GM06990 (cell line): ENCODE measurements at regions not wholly inside any gene's neighbourhood (a gene's known extent, or its start where the extent isn't known, plus 50 kb on each side); places are given as distances from the start of the nearest gene placed in this dataset.
"Not testable (repeated sequence)": the region's sequence is repeated elsewhere in the genome, so short reads cannot be mapped to it uniquely, and the experiment has no call there.

ENCODE experiments used
- DNase-seq: peaks from one replicate; pipeline ENCODE4 v3.0.0-alpha.2; 2011; ENCODE audit not compliant: insufficient read length; ENCODE audit errors: extremely low read depth
- H3K27me3 ChIP-seq: replicated peaks from 2 replicates; pipeline ENCODE4 v1.6.0; 2011; ENCODE audit warnings: low read length; ENCODE audit not compliant: control insufficient read depth, insufficient read depth
- H3K36me3 ChIP-seq: 2 replicates; pipeline ENCODE4 v1.5.1; 2011; ENCODE audit warnings: low read length; ENCODE audit not compliant: control insufficient read depth, insufficient read depth
- H3K4me3 ChIP-seq: replicated peaks from 2 replicates; pipeline ENCODE4 v1.5.1; 2011; ENCODE audit warnings: low read depth, mild to moderate bottlenecking, control low read depth, low read length
- CTCF ChIP-seq: IDR thresholded peaks from 2 replicates; pipeline ENCODE4 v1.5.1; 2011; ENCODE audit warnings: low read length, control low read depth, mild to moderate bottlenecking, inconsistent platforms; ENCODE audit not compliant: insufficient read depth, poor library complexity, severe bottlenecking

- Histone ChIP-seq H3K4me3 (no peak overlapping the region), H3K27me3 (no peaks in the 10 kb centered on the region; the same call in none of the 2 replicates), H3K36me3 (no peaks in the 10 kb centered on the region)
- no peak for TF ChIP-seq CTCF
- DNase-seq = no peak
Measured at GRCh38 chr11:70595452-70595851, 197.1 kb downstream of the CTTN start.

- H3K36me3 ChIP-seq = no peaks in the 10 kb centered on the region
- H3K27me3 ChIP-seq = no peaks in the 10 kb centered on the region; the same call in none of the 2 replicates
- no peak for DNase-seq
- no peak for TF ChIP-seq CTCF
- no peak overlapping the region for H3K4me3 ChIP-seq
Measured at GRCh38 chr11:70596091-70596490, 197.8 kb downstream of the CTTN start.

GRCh38 chr11:70597006-70597555 is 198.8 kb downstream of the CTTN start:
- DNase-seq = no peak
- TF ChIP-seq CTCF = no peak
- Histone ChIP-seq H3K36me3 (no peaks in the 10 kb centered on the region), H3K4me3 (no peak overlapping the region), H3K27me3 (no peaks in the 10 kb centered on the region; the same call in none of the 2 replicates)

GRCh38 chr11:70597751-70598625 is 199.7 kb downstream of the CTTN start:
- TF ChIP-seq CTCF = no peak
- no peak for DNase-seq
- peaks cover under 1% of the 10 kb centered on the region for H3K27me3 ChIP-seq
- H3K4me3 ChIP-seq = no peak overlapping the region
- H3K36me3 ChIP-seq = no peaks in the 10 kb centered on the region

GRCh38 chr11:70600911-70601415 is 202.6 kb downstream of the CTTN start:
- not testable (repeated sequence) for H3K4me3 ChIP-seq, DNase-seq, H3K27me3 ChIP-seq, H3K36me3 ChIP-seq

- DNase-seq = no peak
- peaks cover 2% of the 10 kb centered on the region for H3K27me3 ChIP-seq
- H3K4me3 ChIP-seq = no peak overlapping the region
- TF ChIP-seq CTCF = no peak
- H3K36me3 ChIP-seq = no peaks in the 10 kb centered on the region
Measured at GRCh38 chr11:70601861-70602538, 203.7 kb downstream of the CTTN start.
